ENCODE measurements at regions not wholly inside any gene's neighbourhood (a gene's known extent, or its start where the extent isn't known, plus 50 kb on each side); places are given as distances from the start of the nearest gene placed in this dataset.

DNA sequence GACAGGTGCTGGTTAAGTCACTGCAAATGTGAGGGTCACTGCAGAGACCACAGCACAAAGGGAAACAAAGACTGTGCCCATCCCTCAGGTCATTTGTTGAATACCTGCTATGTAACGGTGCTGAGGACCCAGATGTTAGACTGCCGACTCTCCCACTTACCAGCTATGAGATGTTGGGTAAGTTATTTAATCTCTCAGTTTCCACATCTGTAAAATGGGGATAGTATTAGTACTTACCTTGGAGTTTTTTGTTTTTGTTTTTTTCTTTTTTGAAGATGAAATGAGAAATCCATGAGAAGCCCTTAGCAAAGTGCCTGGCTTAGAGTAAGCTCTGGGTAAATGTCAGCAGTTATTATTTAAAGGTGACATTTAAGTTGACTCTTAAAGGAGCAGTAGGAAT, 50.5 kb upstream of the PMFBP1 start (continued):
- no peak for TF ChIP-seq TCF7L2 (IDR thresholded peaks at IDR 0.05; ENCODE audit: borderline replicate concordance, extremely low read depth, insufficient read depth, insufficient read length)
- TF ChIP-seq, protein P1, sequence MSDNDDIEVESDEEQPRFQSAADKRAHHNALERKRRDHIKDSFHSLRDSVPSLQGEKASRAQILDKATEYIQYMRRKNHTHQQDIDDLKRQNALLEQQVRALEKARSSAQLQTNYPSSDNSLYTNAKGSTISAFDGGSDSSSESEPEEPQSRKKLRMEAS (IDR thresholded peaks at IDR 0.05), result no peak
- TF ChIP-seq, protein P2, sequence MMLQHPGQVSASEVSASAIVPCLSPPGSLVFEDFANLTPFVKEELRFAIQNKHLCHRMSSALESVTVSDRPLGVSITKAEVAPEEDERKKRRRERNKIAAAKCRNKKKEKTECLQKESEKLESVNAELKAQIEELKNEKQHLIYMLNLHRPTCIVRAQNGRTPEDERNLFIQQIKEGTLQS (IDR thresholded peaks at IDR 0.05), result no peak

Data from HCT116 (cell line).